Gastrocnemius medialis (tissue), 4 donors: ENCODE measurements at regions not wholly inside any gene's neighbourhood (a gene's known extent, or its start where the extent isn't known, plus 50 kb on each side); places are given as distances from the start of the nearest gene placed in this dataset.

Source experiments
- ATAC-seq, 2 donors: fragments of 150-250 bp; one replicate each; pipeline ENCODE4 v1.9.1; 2016
- DNase-seq, 2 donors: peaks; one replicate each; pipeline ENCODE4 v3.0.0-alpha.2; 2019
- H3K27ac ChIP-seq, 4 donors: fragments of 200-600 bp; sonication (generic); 1 replicate in 1 of 4; 2 replicates in 3 of 4; pipeline ENCODE4 v1.5.1; 2016 to 2018; ENCODE audit warnings: mild to moderate bottlenecking in 2 of 4, moderate library complexity in 1 of 4
- H3K27me3 ChIP-seq, 3 donors: fragments of 200-600 bp; sonication (generic) in 2 of 3; 1 replicate in 1 of 3; 2 replicates in 2 of 3; pipeline versions ENCODE4 v1.5.1 to v1.6.0; 2016 to 2019; ENCODE audit warnings: mild to moderate bottlenecking in 1 of 3, moderate library complexity in 1 of 3
- H3K36me3 ChIP-seq, 2 donors: fragments of 200-600 bp; sonication (generic) in 1 of 2; one replicate each; pipeline ENCODE4 v1.5.1; 2017 to 2018
- H3K4me1 ChIP-seq, 2 donors: fragments of 200-600 bp; sonication (generic) in 1 of 2; one replicate each; pipeline ENCODE4 v1.5.1; 2016 to 2017; ENCODE audit warnings: mild to moderate bottlenecking in 2 of 2
- H3K4me3 ChIP-seq, 4 donors: fragments of 200-600 bp; sonication (generic) in 3 of 4; 1 replicate in 1 of 4; 2 replicates in 3 of 4; pipeline ENCODE4 v1.5.1; 2016 to 2019; ENCODE audit warnings: mild to moderate bottlenecking in 2 of 4
- H3K9me3 ChIP-seq, 3 donors: fragments of 200-600 bp; sonication (generic) in 2 of 3; 1 replicate in 1 of 3; 2 replicates in 2 of 3; pipeline ENCODE4 v1.5.1; 2016 to 2019
- CTCF ChIP-seq, 5 experiments: fragments of 450-650 bp in 3 of 5; fragments of 200-600 bp in 2 of 5; sonication (generic) in 2 of 5; IDR thresholded peaks in 4 of 5; conservative IDR thresholded peaks in 1 of 5; 1 replicate in 4 of 5; 2 replicates in 1 of 5; pipeline ENCODE4 v1.5.1; 2016 to 2019; ENCODE audit warnings: antibody characterized with exemption in 5 of 5, mild to moderate bottlenecking in 3 of 5, moderate library complexity in 3 of 5
- POLR2A ChIP-seq, 2 donors: fragments of 450-650 bp; IDR thresholded peaks; one replicate each; pipeline ENCODE4 v1.6.1; 2017; ENCODE audit warnings: antibody characterized with exemption in 2 of 2, mild to moderate bottlenecking in 2 of 2, moderate library complexity in 2 of 2
- in situ Hi-C, 4 donors: fragments of 200-750 bp; cut with MboI; loops; one replicate each; pipeline versions ENCODE4 v1.15.0 to v1.8.0; 2017; ENCODE audit warnings: low sequenced_read_pairs in 4 of 4
- intact Hi-C: fragments of 100-400 bp; cut with DNase I; formaldehyde crosslinking; loops from one replicate; pipeline ENCODE4 v1.15.1; 2023; ENCODE audit warnings: low total_unique reads

DNA sequence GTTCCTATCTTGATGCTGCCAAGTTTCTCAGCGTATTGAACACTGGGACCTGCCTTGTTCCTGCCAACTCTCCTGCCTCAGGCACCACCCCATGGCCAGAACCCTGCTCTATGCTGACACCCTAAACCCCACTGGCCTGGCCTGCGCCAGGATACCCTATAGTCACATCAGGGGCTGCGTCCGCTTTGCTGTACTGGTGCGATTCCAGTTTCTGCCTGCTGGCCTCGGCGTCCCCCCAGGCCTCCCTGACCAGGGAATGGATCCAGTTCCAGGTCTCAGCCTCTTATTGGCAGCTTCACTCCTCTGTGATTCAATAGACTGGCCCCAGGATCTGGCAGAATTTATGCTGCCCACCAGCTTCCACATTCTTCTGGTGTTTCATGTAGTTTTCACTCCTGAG is 55.0 kb downstream of the GPR6 start:
- DNase-seq (no peak), ATAC-seq (no peak)
- intact Hi-C loops (loop anchor here (10.0 kb wide), 1 partner anchor 508 kb away; no protein-coding TSS in a partner anchor), in situ Hi-C loops (loop anchor here in 3 of 4 donors (10.0 to 25.0 kb wide), 2 partner anchors 328 to 496 kb away; no protein-coding TSS in a partner anchor)
- Histone ChIP-seq H3K36me3 (no peaks in the 10 kb centered on the region), H3K27me3 (no peaks in the 10 kb centered on the region), H3K27ac (no peak overlapping the region), H3K4me3 (no peak overlapping the region), H3K4me1 (no peaks in the 10 kb centered on the region), H3K9me3 (no peaks in the 10 kb centered on the region)
- TF ChIP-seq POLR2A (IDR thresholded peaks at IDR 0.05) (no peak), CTCF (IDR thresholded peaks at IDR 0.05 in 4 of 5, conservative IDR thresholded peaks at IDR 0.05 in 1 of 5) (no peak)

DNA sequence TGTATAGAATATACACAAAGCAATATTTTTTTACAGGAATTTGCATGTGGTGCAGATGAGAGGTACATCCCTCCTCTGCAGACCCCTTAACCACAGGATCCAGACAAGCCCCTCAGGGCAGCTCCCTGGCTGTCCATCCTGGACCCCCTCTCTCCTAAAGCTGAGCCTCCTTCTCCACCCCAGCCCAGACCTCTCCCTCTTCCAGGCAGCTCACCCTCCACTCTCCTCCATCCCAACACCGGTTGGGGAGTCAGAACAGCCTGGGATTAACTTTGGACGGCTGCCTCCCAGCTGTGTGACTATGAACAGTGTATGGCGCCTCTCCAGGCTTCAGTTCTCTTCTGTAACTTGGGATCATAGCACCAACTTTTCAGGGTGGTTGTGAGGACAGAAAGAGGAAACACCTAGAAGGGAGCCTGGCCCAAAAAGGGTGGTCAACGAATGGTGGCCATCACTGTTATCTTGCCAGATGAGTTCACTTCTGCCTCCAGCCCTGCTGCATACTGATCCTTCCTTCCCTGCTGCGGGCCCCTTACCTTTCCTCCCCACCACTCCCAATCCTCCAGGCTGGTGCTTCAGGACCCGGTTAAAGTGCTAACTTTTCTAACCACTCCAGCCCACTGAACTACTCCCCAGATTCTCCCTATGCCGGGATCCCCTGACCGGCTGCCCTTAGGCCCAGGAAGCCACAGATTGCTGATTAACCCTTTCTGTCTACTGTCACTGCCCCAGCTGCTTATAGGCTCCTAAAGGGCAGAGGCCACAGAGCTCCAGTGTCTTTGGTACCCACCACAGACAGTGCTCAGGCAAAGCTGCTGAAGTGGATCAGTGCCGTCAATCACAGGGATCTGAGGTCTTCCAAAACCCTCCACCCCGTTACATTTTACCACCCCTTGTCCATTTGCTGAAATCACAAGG is 55.9 kb downstream of the GPR6 start:
- ATAC-seq: no peak
- Histone ChIP-seq H3K4me3 (no peak overlapping the region), H3K36me3 (no peaks in the 10 kb centered on the region), H3K27me3 (no peaks in the 10 kb centered on the region), H3K9me3 (no peaks in the 10 kb centered on the region), H3K27ac (no peak overlapping the region), H3K4me1 (no peaks in the 10 kb centered on the region)
- no peak for DNase-seq
- in situ Hi-C loops: loop anchor here in 3 of 4 donors (10.0 to 25.0 kb wide), 2 partner anchors 329 to 497 kb away; no protein-coding TSS in a partner anchor
- no peak for TF ChIP-seq POLR2A (IDR thresholded peaks at IDR 0.05)
- no peak for TF ChIP-seq CTCF (IDR thresholded peaks at IDR 0.05 in 4 of 5, conservative IDR thresholded peaks at IDR 0.05 in 1 of 5)
- intact Hi-C loops: loop anchor here (10.0 kb wide), 1 partner anchor 509 kb away; no protein-coding TSS in a partner anchor

DNA sequence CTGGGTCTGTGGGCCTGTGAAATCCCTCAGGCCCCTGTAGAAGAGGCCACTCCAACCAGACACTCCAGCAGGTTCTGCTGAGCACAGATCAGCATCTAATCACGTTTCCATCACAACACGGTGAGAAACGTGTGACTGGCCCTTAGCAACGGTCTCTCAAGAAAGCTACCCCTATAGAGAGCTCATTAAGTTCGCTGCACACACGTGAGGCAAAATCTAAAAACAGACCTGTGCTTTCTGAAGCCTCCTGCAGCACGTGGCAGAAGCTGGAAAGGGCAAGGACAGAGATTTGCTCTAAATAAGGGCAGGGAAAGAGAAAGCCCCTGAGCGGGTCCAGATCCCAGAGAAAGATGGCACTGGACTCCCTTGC is 56.5 kb downstream of the GPR6 start:
- intact Hi-C loops (loop anchor here (10.0 kb wide), 1 partner anchor 510 kb away; no protein-coding TSS in a partner anchor), in situ Hi-C loops (loop anchor here in 3 of 4 donors (5.0 to 25.0 kb wide), 3 partner anchors 330 to 497 kb away; no protein-coding TSS in a partner anchor)
- Histone ChIP-seq H3K27me3 (no peaks in the 10 kb centered on the region), H3K9me3 (no peaks in the 10 kb centered on the region), H3K36me3 (no peaks in the 10 kb centered on the region), H3K4me3 (no peak overlapping the region), H3K4me1 (no peaks in the 10 kb centered on the region), H3K27ac (no peak overlapping the region)
- ATAC-seq (no peak), DNase-seq (no peak)
- TF ChIP-seq CTCF (IDR thresholded peaks at IDR 0.05 in 4 of 5, conservative IDR thresholded peaks at IDR 0.05 in 1 of 5) (no peak), POLR2A (IDR thresholded peaks at IDR 0.05) (no peak)

DNA sequence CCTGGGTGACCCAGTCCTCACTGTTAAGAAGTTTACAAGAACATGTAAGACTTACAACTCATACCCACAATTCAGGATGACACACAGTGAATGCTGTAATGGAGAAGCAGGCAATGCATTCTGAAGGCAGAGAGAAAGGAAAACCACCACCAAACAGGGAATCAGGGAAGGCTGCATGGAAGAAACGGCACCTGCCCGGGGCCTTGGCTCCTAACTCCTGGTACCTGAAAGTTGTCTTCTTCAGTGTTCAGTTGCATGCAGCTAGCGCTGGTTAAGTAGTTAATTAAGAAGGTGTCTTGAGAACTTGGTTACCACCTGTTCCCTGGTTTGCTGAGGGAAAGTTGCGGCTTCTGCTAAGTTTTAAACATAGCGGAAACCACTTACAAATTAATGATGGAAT is 57.2 kb downstream of the GPR6 start:
- no peak overlapping the region for H3K27ac ChIP-seq
- in situ Hi-C loops: loop anchor here in 3 of 4 donors (5.0 to 25.0 kb wide), 3 partner anchors 331 to 498 kb away; no protein-coding TSS in a partner anchor
- no peaks in the 10 kb centered on the region for H3K36me3 ChIP-seq
- H3K4me1 ChIP-seq: no peaks in the 10 kb centered on the region
- H3K27me3 ChIP-seq: no peaks in the 10 kb centered on the region
- TF ChIP-seq CTCF (IDR thresholded peaks at IDR 0.05 in 4 of 5, conservative IDR thresholded peaks at IDR 0.05 in 1 of 5): no peak
- no peak for TF ChIP-seq POLR2A (IDR thresholded peaks at IDR 0.05)
- H3K4me3 ChIP-seq: no peak overlapping the region
- no peaks in the 10 kb centered on the region for H3K9me3 ChIP-seq
- intact Hi-C loops: loop anchor here (10.0 kb wide), 1 partner anchor 511 kb away; no protein-coding TSS in a partner anchor
- ATAC-seq: no peak
- DNase-seq: no peak
